CD4-positive, alpha-beta T cell treated with Interleukin-21 for 1 hour (primary cell): ENCODE measurements at regions not wholly inside any gene's neighbourhood (a gene's known extent, or its start where the extent isn't known, plus 50 kb on each side); places are given as distances from the start of the nearest gene placed in this dataset.
"Not testable (repeated sequence)": the region's sequence is repeated elsewhere in the genome, so short reads cannot be mapped to it uniquely, and the experiment has no call there.

ENCODE experiments used
- DNase-seq: peaks from one replicate; pipeline ENCODE4 v3.0.0-alpha.2; 2020

DNA sequence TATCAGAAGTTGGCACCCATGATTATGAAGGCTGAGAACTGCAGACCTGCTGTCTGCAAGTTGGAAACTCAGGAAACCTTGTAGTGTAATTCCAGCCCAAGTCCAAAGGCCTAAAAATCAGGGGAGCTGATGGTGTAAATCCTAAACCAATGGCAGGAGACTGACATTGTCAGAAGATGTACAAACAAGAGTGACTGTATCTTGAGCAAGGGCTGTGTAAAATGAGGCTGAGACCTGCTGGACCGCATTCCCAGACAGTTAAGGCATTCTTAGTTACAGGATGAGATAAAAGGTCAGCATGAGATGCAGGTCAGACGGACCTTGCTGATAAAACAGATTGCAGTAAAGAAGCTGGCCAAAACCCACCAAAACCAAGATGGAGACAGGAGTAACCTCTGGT is 147.7 kb downstream of the COG6 start:
- no peak for DNase-seq

GRCh38 chr13:39803851-39804250 is 148.4 kb downstream of the COG6 start:
- DNase-seq = no peak

DNA sequence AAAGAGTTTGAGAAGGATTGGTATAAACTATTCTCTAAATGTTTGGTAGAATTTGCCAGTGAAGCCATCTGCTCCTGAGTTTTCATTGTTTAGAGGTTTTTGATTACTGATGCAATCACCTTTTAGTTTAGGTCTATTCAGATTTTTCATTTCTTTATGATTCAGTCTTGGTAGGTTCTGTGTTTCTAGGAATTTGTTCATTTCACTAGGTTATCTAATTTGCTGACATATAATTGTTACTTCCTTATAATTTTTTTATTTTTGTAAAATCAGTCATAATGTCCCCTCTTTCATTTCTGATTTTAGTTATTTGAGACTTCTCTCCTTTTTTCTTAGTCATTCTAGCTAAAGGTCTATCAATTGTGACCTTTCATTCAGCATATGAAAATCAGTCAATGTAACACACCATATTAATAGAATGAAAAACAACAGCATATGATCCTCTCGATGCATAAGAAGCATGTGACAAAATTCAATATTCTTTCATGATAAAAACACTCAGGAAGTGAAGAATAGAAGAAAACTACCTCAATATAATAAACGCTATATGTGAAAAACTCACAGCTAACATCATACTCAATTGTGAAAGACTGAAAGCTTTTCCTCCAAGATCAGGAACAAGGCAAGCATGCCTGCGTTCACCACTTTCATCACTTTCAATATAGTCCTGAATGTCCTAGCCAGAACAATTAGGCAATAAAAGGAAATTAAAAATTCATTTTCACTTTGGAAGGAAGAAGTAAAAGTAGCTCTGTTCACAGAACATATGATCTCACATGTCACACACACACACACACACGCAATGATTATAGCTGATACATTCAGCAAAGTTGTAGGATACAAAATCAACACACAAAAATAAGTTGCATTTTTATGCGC is 149.1 kb downstream of the COG6 start:
- DNase-seq = no peak

DNA sequence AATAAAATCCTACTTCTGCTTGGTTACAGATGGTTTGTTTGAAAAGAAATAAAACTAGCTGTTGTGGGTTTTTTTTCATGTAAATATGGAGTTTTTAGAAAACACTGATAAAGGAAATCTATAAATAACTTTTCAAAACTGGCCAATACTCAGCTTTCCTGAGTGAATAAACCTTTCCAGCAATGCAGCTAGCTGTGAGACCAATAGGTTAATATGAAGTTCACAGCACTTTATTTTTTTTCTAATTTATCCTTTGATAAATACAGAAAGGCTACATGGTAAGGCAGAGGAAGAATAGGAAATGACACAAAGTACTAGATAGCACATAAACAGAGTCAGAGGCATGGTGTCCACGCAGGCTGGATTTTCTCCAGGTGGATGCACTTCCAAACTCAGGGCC is 154.0 kb downstream of the COG6 start:
- DNase-seq = no peak

DNA sequence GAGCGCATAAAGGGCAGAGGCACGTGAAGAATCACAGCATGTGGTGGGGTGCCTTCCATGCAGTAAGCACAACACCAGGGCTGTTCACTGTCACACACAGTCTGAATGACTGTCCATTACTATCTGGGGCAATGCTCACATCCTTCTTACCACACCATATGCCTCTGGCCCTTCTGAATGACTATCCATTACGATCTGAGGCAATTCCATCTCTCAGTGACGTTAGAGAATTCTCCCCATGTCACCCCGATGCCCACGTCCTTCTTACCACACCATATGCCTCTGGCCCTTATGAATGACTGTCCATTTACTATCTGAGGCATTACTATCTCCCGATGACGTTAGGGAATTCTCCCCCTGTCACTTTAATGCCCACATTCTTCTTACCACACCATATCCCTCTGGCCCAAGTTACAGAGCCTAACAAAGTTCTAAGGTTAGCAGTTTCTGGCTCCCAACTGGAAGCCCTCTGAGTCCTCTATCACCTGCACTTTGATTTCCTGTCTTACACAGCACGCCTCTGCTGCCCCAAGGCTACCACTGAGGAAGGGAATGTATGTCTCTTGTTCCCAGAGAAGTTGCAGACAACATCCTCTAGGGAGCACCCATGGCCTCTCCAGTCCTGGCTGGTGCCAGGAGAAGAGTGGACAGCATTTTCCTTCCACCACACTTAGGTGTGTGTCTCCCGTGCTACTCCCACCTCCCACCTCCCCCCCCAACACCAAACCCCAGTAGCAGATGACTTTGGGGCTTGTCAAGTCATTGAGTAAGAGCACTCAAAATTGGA is 154.8 kb downstream of the COG6 start:
- DNase-seq = no peak

DNA sequence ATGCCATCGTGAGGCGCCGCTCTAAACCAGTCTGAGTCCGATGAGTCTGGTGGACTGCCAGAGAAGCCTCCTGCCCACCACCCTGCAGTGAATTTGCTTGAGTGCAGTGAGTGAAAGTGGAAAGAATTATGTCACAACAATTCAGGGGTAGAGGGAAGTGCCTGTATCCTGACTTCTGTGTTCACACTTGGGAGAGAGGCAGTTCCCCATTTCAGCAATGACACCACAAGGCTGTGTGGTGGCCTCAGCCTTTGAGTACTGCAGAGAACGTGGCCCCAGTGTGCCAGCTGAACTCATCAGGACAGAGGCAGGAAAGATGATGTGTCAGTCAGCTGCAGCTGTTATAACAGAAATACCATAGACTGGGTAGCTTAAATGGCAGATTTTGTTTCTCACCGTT is 155.6 kb downstream of the COG6 start:
- no peak for DNase-seq

DNA sequence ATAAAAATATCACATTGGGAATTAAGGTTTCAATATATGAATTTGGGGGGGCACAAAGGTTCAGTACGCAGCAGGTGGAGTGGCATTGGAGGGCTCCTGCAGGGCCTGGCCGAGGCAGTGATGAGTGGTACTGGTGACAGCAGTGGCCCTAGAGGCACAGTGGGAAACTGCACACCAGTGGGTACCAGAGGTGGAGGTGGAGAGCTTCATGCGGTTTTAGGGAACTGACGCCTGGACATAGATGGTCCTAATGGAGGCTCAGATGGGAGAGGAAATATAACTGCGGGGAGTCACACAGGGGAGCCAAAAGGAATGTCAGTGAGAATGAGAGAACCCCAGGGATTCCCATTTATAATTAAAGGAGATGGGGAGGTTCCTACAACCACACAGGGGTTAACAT is 156.2 kb downstream of the COG6 start:
- DNase-seq = no peak

DNA sequence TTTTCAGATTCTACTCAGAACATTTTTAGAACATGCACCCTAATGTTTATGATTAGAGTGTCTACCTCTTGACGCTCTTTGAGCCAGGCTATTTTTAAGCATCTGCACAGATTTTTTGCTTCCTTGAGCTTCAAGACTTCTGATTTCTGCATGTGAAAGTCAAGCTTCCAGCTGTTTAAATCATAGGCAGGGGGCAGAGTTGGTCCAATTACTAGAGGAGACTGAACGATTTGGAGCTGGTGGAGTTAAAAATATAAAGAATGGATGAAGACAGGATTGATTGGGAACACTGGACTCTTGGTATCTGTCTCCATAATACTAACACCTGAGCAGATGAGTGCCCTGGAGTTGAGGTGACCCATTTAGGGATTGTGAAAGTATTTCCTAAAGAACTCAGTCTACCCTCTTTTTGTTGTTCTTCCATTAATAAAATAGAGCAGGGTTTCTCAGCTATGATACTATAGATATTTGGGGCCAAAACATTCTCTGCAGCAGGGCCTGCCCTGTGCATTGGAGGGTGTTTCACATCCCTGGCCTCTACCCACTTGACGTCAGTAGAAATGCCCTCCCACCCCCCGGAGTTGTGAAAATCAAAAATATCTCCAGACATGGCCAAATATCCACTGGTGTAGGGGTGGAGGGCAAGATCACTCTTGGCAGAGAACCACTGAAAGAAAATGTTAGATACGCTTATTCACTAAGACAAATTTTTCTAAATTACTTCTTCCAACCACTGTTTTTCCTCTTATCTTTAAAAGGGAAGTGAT is 160.1 kb downstream of the COG6 start:
- DNase-seq = no peak

- DNase-seq = no peak
Observed at GRCh38 chr13:39816936-39817335, 161.5 kb downstream of the COG6 start.

GRCh38 chr13:39818953-39819352 is 163.5 kb downstream of the COG6 start:
- no peak for DNase-seq

DNA sequence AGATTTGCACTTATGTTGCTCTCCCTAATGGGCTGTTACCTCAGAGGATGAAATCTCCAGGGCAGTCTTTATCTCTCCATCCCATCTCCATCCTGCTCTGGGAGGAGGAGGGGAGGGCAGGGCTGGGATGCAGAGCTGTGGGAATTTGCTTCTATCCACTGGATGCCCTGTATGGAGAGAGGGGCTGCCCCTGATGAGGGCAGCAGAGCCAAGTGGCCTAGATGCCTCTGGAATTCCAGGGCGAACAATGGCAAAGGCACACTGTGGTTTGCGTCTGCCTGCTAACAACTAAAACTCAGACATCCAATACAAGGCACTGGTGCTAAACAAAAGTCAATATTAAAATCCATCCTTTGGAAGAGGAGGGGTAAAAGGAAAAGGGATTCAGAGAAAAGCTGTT is 165.1 kb downstream of the COG6 start:
- no peak for DNase-seq

GRCh38 chr13:39821977-39822376 is 166.5 kb downstream of the COG6 start:
- no peak for DNase-seq

GRCh38 chr13:39822437-39822836 is 167.0 kb downstream of the COG6 start:
- no peak for DNase-seq

- DNase-seq = no peak
Observed at GRCh38 chr13:39823063-39823713, 167.7 kb downstream of the COG6 start.

DNA sequence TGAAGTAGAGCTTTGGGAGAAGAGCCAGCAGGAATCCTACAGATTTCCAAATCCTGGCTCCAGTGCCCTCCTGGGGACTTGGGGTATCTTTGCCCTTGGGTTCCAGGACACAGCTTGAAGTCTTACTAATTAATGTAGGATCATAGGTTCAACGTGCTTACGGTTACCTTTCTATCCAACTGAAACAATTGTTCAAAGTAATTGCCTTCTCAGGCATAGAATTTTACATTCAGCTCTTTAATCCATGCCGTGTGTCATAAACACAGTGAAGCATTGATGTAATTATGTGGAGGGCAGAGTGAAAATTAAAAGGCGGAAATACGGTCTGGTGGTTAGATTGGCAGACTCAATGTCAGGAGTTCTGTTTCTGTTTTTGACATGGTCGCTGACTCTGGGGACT is 170.4 kb downstream of the COG6 start:
- no peak for DNase-seq

GRCh38 chr13:39835253-39835652 is 179.8 kb downstream of the COG6 start:
- no peak for DNase-seq

DNA sequence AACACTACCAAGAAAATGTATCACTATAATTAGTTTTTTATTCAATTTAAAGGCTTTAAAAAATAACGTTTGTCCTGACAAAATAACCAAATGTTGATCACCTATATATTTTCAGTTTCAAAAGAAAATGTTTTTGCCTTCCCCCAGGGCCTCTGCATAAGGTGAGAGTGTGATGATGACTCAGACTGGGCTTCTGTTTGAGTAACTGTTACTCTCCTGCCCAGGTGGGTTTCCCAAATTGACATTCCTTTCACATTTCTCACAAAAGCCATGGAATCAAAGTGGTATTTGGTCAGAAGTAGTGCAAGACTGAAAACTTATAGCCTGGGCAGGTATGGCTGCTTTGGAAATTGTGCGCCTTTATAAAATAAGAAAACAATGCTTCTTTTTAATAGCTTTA is 180.6 kb downstream of the COG6 start:
- DNase-seq = no peak

GRCh38 chr13:39837866-39838265 is 182.4 kb downstream of the COG6 start:
- DNase-seq = not testable (repeated sequence)

DNA sequence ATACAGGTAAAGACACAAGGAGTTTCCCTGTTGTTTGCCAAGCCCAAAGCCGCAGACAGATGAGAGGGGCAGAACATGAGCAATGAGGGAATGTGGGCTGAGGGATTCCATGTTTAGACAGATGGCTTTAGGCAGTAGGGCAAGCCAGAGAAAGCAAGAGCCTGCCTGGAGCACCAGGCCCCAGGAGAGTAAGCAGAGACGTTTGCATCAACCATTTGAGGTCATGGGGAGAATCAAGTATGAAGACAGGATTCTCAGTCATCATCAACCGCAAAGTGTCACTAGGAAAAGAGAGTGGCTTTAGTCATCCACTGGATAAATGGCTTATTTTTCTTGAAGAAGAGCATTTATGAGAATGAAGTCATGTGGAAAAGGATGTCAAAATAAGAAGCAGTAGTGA is 184.7 kb downstream of the COG6 start:
- DNase-seq = no peak

DNA sequence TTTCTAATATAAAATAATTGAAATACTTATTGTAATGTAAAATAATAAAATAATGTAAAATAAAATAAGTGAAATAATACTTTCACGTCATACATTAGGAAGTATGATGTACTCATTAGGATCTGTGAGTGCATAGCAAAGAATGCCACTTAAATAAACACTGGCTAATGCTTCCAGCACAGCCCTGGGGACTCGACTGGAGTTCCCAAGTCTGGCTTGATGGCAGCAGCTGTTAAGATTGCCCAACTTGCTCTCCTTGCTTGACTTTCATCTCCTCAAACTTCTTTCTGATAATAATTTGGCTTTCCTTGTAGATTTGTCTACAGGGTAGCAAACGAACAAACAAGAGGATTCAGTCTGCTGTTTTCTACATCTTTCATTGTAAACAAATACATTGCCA is 191.9 kb downstream of the COG6 start:
- no peak for DNase-seq

DNA sequence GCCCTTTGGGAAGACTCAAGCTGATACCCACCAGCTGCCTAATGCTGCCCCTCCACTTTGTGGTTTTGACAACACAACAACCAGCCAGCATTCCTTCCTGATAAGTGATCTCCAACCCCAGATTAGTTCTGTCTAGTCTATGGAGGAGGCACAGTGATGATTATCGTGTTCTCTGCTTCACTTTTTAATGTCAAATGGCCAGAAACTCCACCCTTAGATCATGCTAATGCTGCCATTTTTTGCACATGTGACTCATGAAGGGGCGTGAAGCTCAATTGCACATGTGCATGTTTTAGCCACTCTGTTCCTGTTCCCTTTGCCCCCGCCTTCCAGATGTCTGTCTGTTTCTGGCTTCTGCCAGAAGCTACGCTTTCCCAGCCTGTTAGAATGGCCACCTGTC is 199.8 kb downstream of the COG6 start:
- no peak for DNase-seq

GRCh38 chr13:39856714-39857113 is 201.3 kb downstream of the COG6 start:
- DNase-seq = no peak

- DNase-seq = no peak
Observed at GRCh38 chr13:39858794-39859193, 203.3 kb downstream of the COG6 start.
